ENCODE measurements at regions not wholly inside any gene's neighbourhood (a gene's known extent, or its start where the extent isn't known, plus 50 kb on each side); places are given as distances from the start of the nearest gene placed in this dataset.

DNA sequence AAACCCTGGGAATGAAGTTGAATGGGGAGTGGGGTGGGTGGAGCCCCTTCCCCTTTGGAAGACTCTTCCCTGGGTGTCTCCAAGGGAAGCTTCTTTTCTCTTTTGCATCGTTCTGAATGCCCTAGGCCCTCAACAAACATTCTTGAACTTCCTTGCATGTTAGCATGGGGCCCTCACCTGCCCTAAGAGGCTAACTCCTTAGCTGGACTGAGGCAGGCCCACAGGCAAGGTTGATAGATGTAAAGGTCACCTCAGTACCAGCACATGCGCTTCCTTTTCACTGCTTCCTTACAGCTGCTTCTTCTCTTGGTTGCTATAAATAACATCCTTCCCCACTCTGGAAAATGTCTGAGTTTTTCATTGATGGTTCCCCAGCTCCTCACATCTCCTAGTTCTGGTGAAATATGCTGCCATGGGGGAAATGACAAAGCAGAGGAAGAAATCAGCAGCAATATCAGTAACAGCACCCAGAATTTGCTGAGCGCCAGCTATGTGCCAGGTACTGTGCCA is 160.6 kb upstream of the FRMD6 start:
- Mint-ChIP-seq H3K27me3 (no peaks in the 10 kb centered on the region), H3K27ac (no peak overlapping the region), H3K36me3 (no peaks in the 10 kb centered on the region), H3K4me3 (no peak overlapping the region), H3K9me3 (peaks cover 3% of the 10 kb centered on the region), H3K4me1 (ENCODE audit: unreplicated experiment) (peaks cover 14% of the 10 kb centered on the region)
- TF ChIP-seq, protein P1, sequence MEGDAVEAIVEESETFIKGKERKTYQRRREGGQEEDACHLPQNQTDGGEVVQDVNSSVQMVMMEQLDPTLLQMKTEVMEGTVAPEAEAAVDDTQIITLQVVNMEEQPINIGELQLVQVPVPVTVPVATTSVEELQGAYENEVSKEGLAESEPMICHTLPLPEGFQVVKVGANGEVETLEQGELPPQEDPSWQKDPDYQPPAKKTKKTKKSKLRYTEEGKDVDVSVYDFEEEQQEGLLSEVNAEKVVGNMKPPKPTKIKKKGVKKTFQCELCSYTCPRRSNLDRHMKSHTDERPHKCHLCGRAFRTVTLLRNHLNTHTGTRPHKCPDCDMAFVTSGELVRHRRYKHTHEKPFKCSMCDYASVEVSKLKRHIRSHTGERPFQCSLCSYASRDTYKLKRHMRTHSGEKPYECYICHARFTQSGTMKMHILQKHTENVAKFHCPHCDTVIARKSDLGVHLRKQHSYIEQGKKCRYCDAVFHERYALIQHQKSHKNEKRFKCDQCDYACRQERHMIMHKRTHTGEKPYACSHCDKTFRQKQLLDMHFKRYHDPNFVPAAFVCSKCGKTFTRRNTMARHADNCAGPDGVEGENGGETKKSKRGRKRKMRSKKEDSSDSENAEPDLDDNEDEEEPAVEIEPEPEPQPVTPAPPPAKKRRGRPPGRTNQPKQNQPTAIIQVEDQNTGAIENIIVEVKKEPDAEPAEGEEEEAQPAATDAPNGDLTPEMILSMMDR (conservative IDR thresholded peaks at IDR 0.05) = no peak
- no peak for DNase-seq (ENCODE audit: extremely low spot score, unreplicated experiment)

DNA sequence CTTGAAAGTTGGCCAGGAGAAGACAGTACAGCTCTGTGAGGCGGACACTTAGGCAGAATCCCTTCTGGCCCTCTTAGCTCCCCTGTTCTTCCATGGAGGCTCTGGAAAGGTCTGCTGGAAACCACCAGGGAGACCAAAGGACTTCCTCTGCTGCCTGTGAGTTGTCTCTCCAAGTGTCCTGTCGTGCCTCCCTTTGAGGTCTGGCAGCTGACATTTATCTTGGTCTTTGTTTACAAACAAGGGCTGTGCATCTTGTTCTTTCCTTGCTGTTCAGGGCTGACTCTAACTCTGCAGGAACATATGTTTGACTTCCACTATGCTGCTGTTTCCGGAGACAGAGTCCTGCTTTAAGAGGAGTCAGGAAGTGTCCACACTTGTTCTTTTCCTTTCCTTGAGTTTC is 159.9 kb upstream of the FRMD6 start:
- Mint-ChIP-seq H3K9me3 (peaks cover 5% of the 10 kb centered on the region), H3K27ac (no peak overlapping the region), H3K4me3 (no peak overlapping the region), H3K27me3 (no peaks in the 10 kb centered on the region), H3K4me1 (ENCODE audit: unreplicated experiment) (peaks cover 14% of the 10 kb centered on the region), H3K36me3 (no peaks in the 10 kb centered on the region)
- TF ChIP-seq, protein P1 (conservative IDR thresholded peaks at IDR 0.05) = no peak
- DNase-seq (ENCODE audit: extremely low spot score, unreplicated experiment) = no peak

DNA sequence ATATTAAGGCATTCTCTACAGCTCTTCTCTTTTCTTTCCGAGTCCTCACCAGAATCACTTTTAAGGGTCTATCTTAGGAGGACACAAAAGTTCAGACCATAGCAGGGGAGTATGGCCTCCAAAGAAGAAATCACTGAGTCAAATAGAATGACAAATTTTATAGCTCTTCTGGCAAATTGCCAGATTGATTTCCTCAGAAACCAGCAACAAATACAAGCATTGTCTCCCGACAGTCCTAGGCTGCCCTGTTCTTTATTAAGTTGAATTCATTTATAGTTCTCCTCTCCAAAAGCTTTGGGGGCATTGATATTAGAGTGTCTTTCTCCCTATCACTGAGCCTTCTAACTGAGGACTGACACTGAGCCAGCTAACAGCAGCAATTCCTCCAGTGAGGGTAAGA is 156.4 kb upstream of the FRMD6 start:
- Mint-ChIP-seq H3K27ac (no peak overlapping the region), H3K4me3 (no peak overlapping the region), H3K9me3 (peaks cover 5% of the 10 kb centered on the region), H3K4me1 (ENCODE audit: unreplicated experiment) (peaks cover 5% of the 10 kb centered on the region), H3K36me3 (no peaks in the 10 kb centered on the region), H3K27me3 (no peaks in the 10 kb centered on the region)
- TF ChIP-seq, protein P1 (conservative IDR thresholded peaks at IDR 0.05) = no peak
- DNase-seq (ENCODE audit: extremely low spot score, unreplicated experiment) = no peak

DNA sequence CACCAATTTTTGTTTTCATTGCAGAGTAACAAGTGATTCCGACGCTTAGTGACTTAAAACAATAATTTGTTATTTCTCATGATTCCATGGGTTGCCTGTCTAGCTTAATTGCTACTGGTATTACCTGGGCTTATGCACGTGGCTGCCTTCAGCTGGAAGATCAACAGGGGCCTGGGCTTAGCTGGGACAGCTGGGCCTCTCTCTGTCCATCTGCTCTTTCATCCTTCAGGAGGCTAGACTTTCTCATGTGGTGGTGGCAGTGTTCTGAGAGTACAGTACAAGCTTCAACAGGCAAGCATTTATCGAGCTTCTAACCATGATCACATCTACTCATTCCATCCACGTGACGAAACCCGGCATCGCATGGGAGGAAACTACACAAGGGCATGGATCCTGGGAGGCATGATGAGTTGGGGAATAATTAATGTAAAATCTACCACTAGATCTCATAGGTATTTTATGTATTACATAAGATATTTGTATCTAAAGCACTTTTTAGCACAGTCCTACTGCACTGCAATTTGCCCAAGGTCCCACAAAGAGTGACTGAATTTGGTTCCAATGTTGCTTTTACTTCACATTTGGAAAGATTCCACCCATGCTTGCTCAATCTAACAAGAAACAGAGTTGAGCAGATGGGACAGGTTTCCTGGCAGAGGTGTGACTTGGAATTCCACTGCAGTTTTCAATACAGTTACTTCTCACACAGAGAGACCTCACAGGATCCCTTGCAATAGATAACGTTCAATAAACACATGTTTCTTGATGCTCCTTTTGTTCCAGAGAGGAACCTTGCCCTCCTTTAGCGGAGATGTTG is 153.1 kb upstream of the FRMD6 start:
- H3K9me3 Mint-ChIP-seq = peaks cover 11% of the 10 kb centered on the region
- H3K4me1 Mint-ChIP-seq (ENCODE audit: unreplicated experiment) = no peaks in the 10 kb centered on the region
- H3K27me3 Mint-ChIP-seq = peaks cover 6% of the 10 kb centered on the region
- H3K4me3 Mint-ChIP-seq = no peak overlapping the region
- no peak overlapping the region for H3K27ac Mint-ChIP-seq
- H3K36me3 Mint-ChIP-seq = no peaks in the 10 kb centered on the region
- TF ChIP-seq, protein P1 (conservative IDR thresholded peaks at IDR 0.05) = no peak
- DNase-seq (ENCODE audit: extremely low spot score, unreplicated experiment) = no peak

DNA sequence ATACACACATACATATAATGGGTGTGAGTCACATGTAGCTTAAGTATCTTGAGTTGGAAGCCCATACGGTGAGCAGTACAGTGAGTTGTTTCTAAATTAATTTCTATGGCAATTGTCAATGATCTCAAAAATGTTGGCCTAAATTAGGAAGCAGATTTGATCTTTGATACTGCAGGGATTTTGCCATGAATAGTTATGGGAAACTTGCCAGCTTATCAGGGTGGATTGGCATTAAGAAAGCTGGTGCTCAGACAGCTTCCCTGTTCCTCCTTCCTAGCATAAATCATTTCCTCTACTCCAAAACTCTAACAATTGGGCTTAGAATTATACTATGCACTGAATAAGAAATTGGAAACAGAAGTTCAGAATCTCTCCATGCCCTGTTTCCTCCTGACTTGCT is 150.9 kb upstream of the FRMD6 start:
- DNase-seq (ENCODE audit: extremely low spot score, unreplicated experiment) = no peak
- no peak overlapping the region for H3K27ac Mint-ChIP-seq
- no peak overlapping the region for H3K4me3 Mint-ChIP-seq
- TF ChIP-seq, protein P1 (conservative IDR thresholded peaks at IDR 0.05) = no peak
- H3K9me3 Mint-ChIP-seq = peaks cover 11% of the 10 kb centered on the region
- H3K4me1 Mint-ChIP-seq (ENCODE audit: unreplicated experiment) = no peaks in the 10 kb centered on the region
- peaks cover 10% of the 10 kb centered on the region for H3K27me3 Mint-ChIP-seq
- no peaks in the 10 kb centered on the region for H3K36me3 Mint-ChIP-seq
